Common myeloid progenitor, CD34-positive (primary cell): ENCODE measurements at regions not wholly inside any gene's neighbourhood (a gene's known extent, or its start where the extent isn't known, plus 50 kb on each side); places are given as distances from the start of the nearest gene placed in this dataset.

Experiments
- CTCF ChIA-PET: fragments of 350-600 bp; sonication (Branson Sonifier 250); formaldehyde crosslinking; loops from one replicate; lab custom pipeline; 2021; ENCODE audit warnings: antibody characterized with exemption; lab: Charles Lee
- POLR2A ChIA-PET: fragments of 350-600 bp; sonication (Branson Sonifier 250); formaldehyde crosslinking; loops from one replicate; lab custom pipeline; 2021; ENCODE audit warnings: antibody characterized with exemption; lab: Charles Lee
- DNase-seq, 3 donors: peaks; one replicate each; pipeline versions ENCODE4 v3.0.0 to v3.0.0-alpha.2; 2013
- H3K27ac ChIP-seq, 2 experiments: 1 replicate in 1 of 2; 2 replicates in 1 of 2; pipeline ENCODE4 v1.7.0; 2013; ENCODE audit warnings: inconsistent platforms in 2 of 2, low read length in 2 of 2, mild to moderate bottlenecking in 2 of 2, low read depth in 1 of 2, moderate library complexity in 1 of 2; ENCODE audit not compliant: severe bottlenecking in 2 of 2, insufficient read depth in 1 of 2, poor library complexity in 1 of 2
- H3K27me3 ChIP-seq, 5 experiments: replicated peaks in 2 of 5; 1 replicate in 3 of 5; 2 replicates in 2 of 5; pipeline versions ENCODE4 v1.6.1 to v1.7.0; 2013; ENCODE audit warnings: low read length in 4 of 5, mild to moderate bottlenecking in 2 of 5, moderate library complexity in 2 of 5, inconsistent platforms in 1 of 5; ENCODE audit not compliant: insufficient read depth in 5 of 5, control insufficient read depth in 4 of 5
- H3K36me3 ChIP-seq, 4 experiments: 1 replicate in 2 of 4; 2 replicates in 2 of 4; pipeline versions ENCODE4 v1.6.1 to v1.7.0; 2013; ENCODE audit warnings: low read length in 3 of 4, control low read depth in 1 of 4, mild to moderate bottlenecking in 1 of 4; ENCODE audit not compliant: control insufficient read depth in 4 of 4, insufficient read depth in 4 of 4
- H3K4me1 ChIP-seq, 4 experiments: 1 replicate in 3 of 4; 2 replicates in 1 of 4; pipeline versions ENCODE4 v1.6.1 to v1.7.1; 2013; ENCODE audit warnings: low read length in 3 of 4, mild to moderate bottlenecking in 3 of 4, control low read depth in 1 of 4, inconsistent platforms in 1 of 4, moderate library complexity in 1 of 4; ENCODE audit not compliant: control insufficient read depth in 4 of 4, insufficient read depth in 4 of 4; ENCODE audit errors: control extremely low read depth in 1 of 4
- H3K4me3 ChIP-seq, 7 experiments: 1 replicate in 4 of 7; 2 replicates in 3 of 7; pipeline versions ENCODE4 v1.5.1 to v1.7.0; 2013; ENCODE audit warnings: mild to moderate bottlenecking in 7 of 7, low read length in 6 of 7, moderate library complexity in 6 of 7, inconsistent platforms in 2 of 7, low read depth in 2 of 7, control low read depth in 1 of 7; ENCODE audit not compliant: insufficient read depth in 4 of 7, control insufficient read depth in 1 of 7; ENCODE audit errors: extremely low read depth in 1 of 7
- H3K9me3 ChIP-seq, 5 experiments: 1 replicate in 4 of 5; 2 replicates in 1 of 5; pipeline versions ENCODE4 v1.6.1 to v1.7.1; 2013; ENCODE audit warnings: low read length in 4 of 5, mild to moderate bottlenecking in 2 of 5, inconsistent platforms in 1 of 5, low read depth in 1 of 5, moderate library complexity in 1 of 5; ENCODE audit not compliant: control insufficient read depth in 4 of 5, insufficient read depth in 2 of 5; ENCODE audit errors: control extremely low read depth in 1 of 5
- WGBS: methylation state at CpG from one replicate; pipeline ENCODE4 v1.1.5; 2013; ENCODE audit not compliant: insufficient coverage; 5-methylcytosine and 5-hydroxymethylcytosine counted together

DNA sequence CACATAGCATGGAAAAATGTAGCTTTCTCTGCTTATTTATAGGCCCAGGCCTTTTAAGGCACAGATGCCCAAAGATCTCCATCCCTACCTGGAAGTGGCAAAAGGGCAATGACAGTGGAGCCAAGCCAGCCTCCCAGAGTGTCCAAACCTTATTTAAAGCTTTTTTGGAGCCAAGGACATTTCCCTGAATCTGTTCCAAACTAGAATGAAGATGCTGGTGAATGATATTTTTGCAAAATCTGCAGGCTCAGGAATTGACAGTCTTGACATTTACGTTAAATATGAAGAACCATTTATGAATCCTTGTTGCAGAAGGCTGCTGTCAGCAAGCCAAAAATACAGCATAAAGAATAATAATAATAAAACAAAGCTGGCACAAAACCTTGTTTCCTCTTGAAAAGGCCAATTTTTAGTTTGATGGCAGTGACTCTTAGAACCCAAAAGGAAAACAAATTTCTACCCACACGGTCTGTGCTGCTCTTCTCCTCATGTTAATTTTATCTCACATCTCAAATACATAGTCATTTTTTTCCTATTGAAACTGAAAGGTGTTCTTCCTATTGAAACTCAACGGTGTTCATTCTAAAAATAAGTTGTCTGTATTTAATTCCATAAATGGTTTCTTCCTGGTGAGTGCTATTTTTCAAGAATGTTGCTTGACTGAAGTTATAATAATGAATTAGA is 206.3 kb upstream of the TBL1X start:
- Histone ChIP-seq H3K27ac (no peak overlapping the region), H3K4me3 (no peak overlapping the region), H3K36me3 (no peaks in the 10 kb centered on the region), H3K4me1 (no peaks in the 10 kb centered on the region), H3K27me3 (no peaks in the 10 kb centered on the region), H3K9me3 (peaks cover 0 to 5% (median 0%) of the 10 kb centered on the region in 5 experiments)
- WGBS = 100% methylated on average over 1 of the region's 3 CpGs
- ChIA-PET CTCF (no interaction called here), POLR2A (no interaction called here)
- DNase-seq = no peak

DNA sequence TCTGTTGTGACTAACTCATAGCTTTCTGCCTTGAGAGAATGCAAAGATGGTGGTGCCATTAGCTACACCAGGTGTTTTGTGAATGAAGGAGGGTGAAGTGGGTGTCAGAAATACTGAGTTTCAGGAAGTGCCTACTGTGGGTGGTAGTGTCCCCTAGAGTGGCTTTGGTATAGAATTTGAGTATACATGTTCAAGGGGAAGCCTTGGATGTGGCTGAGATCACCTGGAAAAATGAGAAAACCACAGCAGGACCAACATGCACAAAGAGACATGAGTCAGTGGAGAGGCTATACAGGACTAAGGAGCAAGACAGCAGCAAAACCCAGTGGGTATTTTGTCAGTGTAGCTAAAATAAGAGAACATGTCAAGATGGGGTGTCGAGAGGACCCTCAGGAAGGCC is 204.3 kb upstream of the TBL1X start:
- 85% methylated on average over 1 of the region's 1 CpG for WGBS
- H3K27ac ChIP-seq = no peak overlapping the region
- CTCF ChIA-PET = no interaction called here
- H3K9me3 ChIP-seq = peaks cover 0 to 5% (median 0%) of the 10 kb centered on the region in 5 experiments
- no peak overlapping the region for H3K4me3 ChIP-seq
- H3K4me1 ChIP-seq = no peaks in the 10 kb centered on the region
- H3K36me3 ChIP-seq = no peaks in the 10 kb centered on the region
- no peak for DNase-seq
- H3K27me3 ChIP-seq = no peaks in the 10 kb centered on the region
- POLR2A ChIA-PET = no interaction called here

DNA sequence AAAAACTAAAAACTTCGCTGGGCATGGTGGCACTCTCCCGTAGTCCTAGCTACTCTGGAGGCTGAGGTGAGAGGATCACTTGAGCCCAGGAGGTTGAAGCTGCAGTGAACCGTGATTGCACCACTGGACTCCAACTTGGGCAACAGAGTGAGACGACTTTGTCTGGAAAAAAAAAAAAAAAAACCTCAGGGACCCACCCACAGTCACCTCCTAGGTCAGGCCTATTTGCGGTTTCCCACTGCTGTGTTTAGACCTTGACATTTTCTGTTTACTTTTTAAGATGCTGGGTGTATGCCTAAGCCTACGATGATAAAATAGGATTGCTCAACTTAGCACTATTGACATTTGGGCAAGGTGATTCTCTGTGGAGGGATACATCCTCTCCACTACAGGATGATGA is 197.4 kb upstream of the TBL1X start:
- H3K27me3 ChIP-seq = no peaks in the 10 kb centered on the region
- no peaks in the 10 kb centered on the region for H3K36me3 ChIP-seq
- H3K4me1 ChIP-seq = no peaks in the 10 kb centered on the region
- no peak for DNase-seq
- 92% methylated on average over 4 of the region's 6 CpGs for WGBS
- ChIA-PET CTCF (no interaction called here), POLR2A (no interaction called here)
- H3K9me3 ChIP-seq = no peaks in the 10 kb centered on the region
- no peak overlapping the region for H3K27ac ChIP-seq
- H3K4me3 ChIP-seq = no peak overlapping the region

DNA sequence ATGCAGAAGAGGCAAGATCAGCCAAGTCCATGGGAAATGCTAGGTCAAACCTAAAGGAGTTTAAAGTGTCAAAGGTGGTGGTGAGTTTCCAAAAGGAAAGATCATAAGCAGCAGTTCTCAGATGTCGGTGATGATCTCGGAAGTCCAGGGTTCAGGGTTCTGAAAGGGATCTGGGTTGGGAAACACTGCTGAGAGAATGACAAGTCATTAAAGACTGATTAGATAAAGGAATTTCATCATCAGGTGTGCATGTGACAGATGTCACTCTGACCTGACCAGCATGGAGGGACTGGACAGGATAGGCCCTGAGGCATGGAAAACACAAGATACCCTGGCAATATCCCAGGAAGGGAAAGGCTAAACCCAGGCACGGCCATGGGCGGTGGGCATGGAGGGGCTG is 195.7 kb upstream of the TBL1X start:
- Histone ChIP-seq H3K4me3 (no peak overlapping the region), H3K4me1 (no peaks in the 10 kb centered on the region), H3K27me3 (no peaks in the 10 kb centered on the region), H3K36me3 (no peaks in the 10 kb centered on the region), H3K27ac (no peak overlapping the region), H3K9me3 (no peaks in the 10 kb centered on the region)
- 90% methylated on average over 4 of the region's 4 CpGs for WGBS
- DNase-seq = no peak
- ChIA-PET CTCF (no interaction called here), POLR2A (no interaction called here)

- Histone ChIP-seq H3K4me1 (no peaks in the 10 kb centered on the region), H3K36me3 (no peaks in the 10 kb centered on the region), H3K27me3 (no peaks in the 10 kb centered on the region), H3K9me3 (no peaks in the 10 kb centered on the region), H3K27ac (no peak overlapping the region), H3K4me3 (no peak overlapping the region)
- no peak for DNase-seq
- WGBS = 93% methylated on average over 6 of the region's 13 CpGs
- ChIA-PET CTCF (interaction anchor here (1.0 kb wide), 1 partner anchor 8 kb away, joined by 3 read pairs; no protein-coding TSS in a partner anchor), POLR2A (no interaction called here)
Observed at GRCh38 chrX:9271789-9272525, 192.9 kb upstream of the TBL1X start.

DNA sequence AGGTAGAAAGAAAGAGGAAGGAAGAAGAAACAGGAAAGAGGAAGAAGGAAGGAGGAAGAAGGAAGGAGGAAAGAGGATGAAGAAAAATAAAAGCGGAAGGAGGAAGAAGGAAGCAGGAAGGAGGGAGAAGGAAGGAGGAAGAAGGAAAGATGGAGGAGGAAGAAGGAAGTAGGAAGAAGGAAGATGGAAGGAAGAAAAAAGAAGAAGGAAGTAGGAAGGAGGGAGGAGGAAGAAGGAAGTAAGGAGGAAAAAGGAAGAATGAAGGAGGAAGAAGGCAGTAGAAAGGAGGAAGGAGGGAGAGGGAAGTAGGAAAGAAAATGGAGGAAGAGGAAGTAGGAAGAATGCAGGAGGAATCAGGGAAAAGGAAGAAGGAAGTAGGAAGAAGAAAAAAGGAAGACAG is 191.1 kb upstream of the TBL1X start:
- 100% methylated on average over 1 of the region's 1 CpG for WGBS

GRCh38 chrX:9278475-9279233 is 186.2 kb upstream of the TBL1X start:
- Histone ChIP-seq H3K4me1 (peaks cover 0 to 8% (median 0%) of the 10 kb centered on the region in 4 experiments), H3K4me3 (no peak overlapping the region), H3K27me3 (no peaks in the 10 kb centered on the region), H3K36me3 (no peaks in the 10 kb centered on the region), H3K9me3 (no peaks in the 10 kb centered on the region), H3K27ac (no peak overlapping the region)
- DNase-seq = no peak
- POLR2A ChIA-PET = no interaction called here
- 96% methylated on average over 3 of the region's 7 CpGs for WGBS
- CTCF ChIA-PET = no interaction called here

More for the DNA sequence above, 191.1 kb upstream of the TBL1X start:
- Histone ChIP-seq H3K4me1 (no peaks in the 10 kb centered on the region), H3K36me3 (no peaks in the 10 kb centered on the region), H3K27me3 (no peaks in the 10 kb centered on the region), H3K4me3 (no peak overlapping the region), H3K27ac (no peak overlapping the region), H3K9me3 (no peaks in the 10 kb centered on the region)
- ChIA-PET POLR2A (no interaction called here), CTCF (no interaction called here)
- no peak for DNase-seq
